Panc1 (cell line): ENCODE measurements at regions not wholly inside any gene's neighbourhood (a gene's known extent, or its start where the extent isn't known, plus 50 kb on each side); places are given as distances from the start of the nearest gene placed in this dataset.

Source experiments
- ATAC-seq: fragments of 200-7000 bp; cut with Tn5 transposase; 2 replicates; pipeline ENCODE4 v1.9.1; 2020; ENCODE audit warnings: mild to moderate bottlenecking, moderate library complexity
- BruUV-seq: library from RNA; stranded (reverse); fragments of 400-500 nt; replicated peaks from 2 replicates; lab custom pipeline; 2021; lab: Mats Ljungman, UMichigan
- CTCF ChIA-PET: fragments of 300-600 bp; sonication (Branson Sonifier 250); formaldehyde crosslinking; loops from one replicate; lab custom pipeline; 2022; ENCODE audit warnings: antibody characterized with exemption; lab: Charles Lee
- POLR2A ChIA-PET: fragments of 300-600 bp; sonication (Branson Sonifier 250); formaldehyde crosslinking; loops from one replicate; lab custom pipeline; 2022; ENCODE audit warnings: antibody characterized with exemption; lab: Charles Lee
- DNase-seq: peaks from one replicate; pipeline ENCODE4 v3.0.0-alpha.2; 2010; ENCODE audit warnings: low read depth, low spot score
- H3K27ac ChIP-seq: 2 replicates; pipeline ENCODE4 v1.5.1; 2011; ENCODE audit warnings: mild to moderate bottlenecking, low read length, inconsistent platforms
- H3K27me3 ChIP-seq: fragments of 200-500 bp; sonication (Bioruptor generic); 2 replicates; pipeline ENCODE4 v1.6.0; 2014; ENCODE audit warnings: low read length, inconsistent platforms; ENCODE audit not compliant: control insufficient read depth, insufficient read depth
- H3K36me3 ChIP-seq: fragments of 200-500 bp; sonication (Bioruptor generic); 2 replicates; pipeline ENCODE4 v1.5.1; 2014; ENCODE audit warnings: inconsistent platforms, mild to moderate bottlenecking, low read length, moderate library complexity; ENCODE audit not compliant: control insufficient read depth, insufficient read depth
- H3K4me1 ChIP-seq: 2 replicates; pipeline ENCODE4 v1.5.1; 2011; ENCODE audit warnings: inconsistent platforms, mild to moderate bottlenecking, low read length, moderate library complexity; ENCODE audit not compliant: control insufficient read depth, insufficient read depth
- H3K4me3 ChIP-seq, 2 experiments: 2 replicates each; pipeline ENCODE4 v1.5.1; 2011 to 2012; ENCODE audit warnings: low read depth in 2 of 2, low read length in 2 of 2, mild to moderate bottlenecking in 2 of 2, inconsistent platforms in 1 of 2, moderate library complexity in 1 of 2
- H3K9me3 ChIP-seq: fragments of 200-500 bp; sonication (Bioruptor generic); 2 replicates; pipeline ENCODE4 v1.5.1; 2014; ENCODE audit warnings: low read depth, mild to moderate bottlenecking, inconsistent platforms, low read length, moderate library complexity; ENCODE audit not compliant: control insufficient read depth, insufficient read depth
- POLR2AphosphoS5 ChIP-seq: IDR thresholded peaks from 2 replicates; pipeline ENCODE4 v1.6.1; 2012; ENCODE audit warnings: mild to moderate bottlenecking, low read depth, low read length, moderate library complexity
- REST ChIP-seq, 2 experiments: IDR thresholded peaks; 2 replicates each; pipeline ENCODE4 v1.6.1; 2011 to 2012; ENCODE audit warnings: low read depth in 2 of 2, control low read depth in 1 of 2, low read length in 1 of 2, mild to moderate bottlenecking in 1 of 2, moderate library complexity in 1 of 2; ENCODE audit not compliant: insufficient read depth in 1 of 2
- SIN3A ChIP-seq: IDR thresholded peaks from 2 replicates; pipeline ENCODE4 v1.6.1; 2012; ENCODE audit warnings: low read depth, mild to moderate bottlenecking, low read length, moderate library complexity, borderline replicate concordance; ENCODE audit not compliant: insufficient read depth
- TCF7L2 ChIP-seq: IDR thresholded peaks from 2 replicates; pipeline ENCODE4 v1.6.1; 2011; ENCODE audit warnings: mild to moderate bottlenecking, low read depth, low read length, inconsistent platforms
- in situ Hi-C: cut with HindIII; loops from 2 replicates; pipeline ENCODE4 v1.10.0; 2016; ENCODE audit warnings: low sequenced_read_pairs, low pct_unique_long_range_greater_than_20kb
- intact Hi-C: fragments of 100-400 bp; cut with micrococcal nuclease; formaldehyde crosslinking; loops from one replicate; pipeline ENCODE4 v1.10.0; 2022; ENCODE audit not compliant: unreplicated experiment
- TF ChIP-seq, protein P1 (sequence below): fragments of 450-650 bp; IDR thresholded peaks from 2 replicates; pipeline ENCODE4 v1.5.1; 2017; ENCODE audit warnings: mild to moderate bottlenecking

GRCh38 chr3:177832880-177833279, 635.6 kb upstream of the TBL1XR1 start:
- H3K27ac ChIP-seq, result peak overlapping the region; percentile 54; the same call in 1 of the 2 replicates
- DNase-seq (no peak), ATAC-seq (no peak)
- CTCF ChIA-PET, result no interaction called here
- in situ Hi-C loops, result no loop called here
- no peak for TF ChIP-seq SIN3A
- no peak for TF ChIP-seq TCF7L2
- no peak for TF ChIP-seq POLR2AphosphoS5
- TF ChIP-seq REST (IDR thresholded peaks at IDR 0.05; ENCODE audit: insufficient read depth in 1 of 2, low read depth in 2 of 2, low read length in 1 of 2), result no peak
- TF ChIP-seq, protein P1, sequence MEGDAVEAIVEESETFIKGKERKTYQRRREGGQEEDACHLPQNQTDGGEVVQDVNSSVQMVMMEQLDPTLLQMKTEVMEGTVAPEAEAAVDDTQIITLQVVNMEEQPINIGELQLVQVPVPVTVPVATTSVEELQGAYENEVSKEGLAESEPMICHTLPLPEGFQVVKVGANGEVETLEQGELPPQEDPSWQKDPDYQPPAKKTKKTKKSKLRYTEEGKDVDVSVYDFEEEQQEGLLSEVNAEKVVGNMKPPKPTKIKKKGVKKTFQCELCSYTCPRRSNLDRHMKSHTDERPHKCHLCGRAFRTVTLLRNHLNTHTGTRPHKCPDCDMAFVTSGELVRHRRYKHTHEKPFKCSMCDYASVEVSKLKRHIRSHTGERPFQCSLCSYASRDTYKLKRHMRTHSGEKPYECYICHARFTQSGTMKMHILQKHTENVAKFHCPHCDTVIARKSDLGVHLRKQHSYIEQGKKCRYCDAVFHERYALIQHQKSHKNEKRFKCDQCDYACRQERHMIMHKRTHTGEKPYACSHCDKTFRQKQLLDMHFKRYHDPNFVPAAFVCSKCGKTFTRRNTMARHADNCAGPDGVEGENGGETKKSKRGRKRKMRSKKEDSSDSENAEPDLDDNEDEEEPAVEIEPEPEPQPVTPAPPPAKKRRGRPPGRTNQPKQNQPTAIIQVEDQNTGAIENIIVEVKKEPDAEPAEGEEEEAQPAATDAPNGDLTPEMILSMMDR, result no peak
- no peaks in the 10 kb centered on the region for H3K9me3 ChIP-seq
- intact Hi-C loops, result no loop called here
- no peaks in the 10 kb centered on the region for H3K27me3 ChIP-seq
- POLR2A ChIA-PET, result no interaction called here
- H3K36me3 ChIP-seq, result no peaks in the 10 kb centered on the region
- no TSS peak for BruUV-seq
- H3K4me3 ChIP-seq, result no peak overlapping the region
- peaks cover 9% of the 10 kb centered on the region for H3K4me1 ChIP-seq

GRCh38 chr3:177833332-177833731, 636.0 kb upstream of the TBL1XR1 start:
- DNase-seq (no peak), ATAC-seq (no peak)
- no peaks in the 10 kb centered on the region for H3K9me3 ChIP-seq
- in situ Hi-C loops (no loop called here), intact Hi-C loops (no loop called here)
- CTCF ChIA-PET, result no interaction called here
- no peak overlapping the region for H3K4me3 ChIP-seq
- no peak for TF ChIP-seq REST (IDR thresholded peaks at IDR 0.05; ENCODE audit: insufficient read depth in 1 of 2, low read depth in 2 of 2, low read length in 1 of 2)
- no peak for TF ChIP-seq TCF7L2
- no peak for TF ChIP-seq POLR2AphosphoS5
- TF ChIP-seq, protein P1, result no peak
- BruUV-seq, result no TSS peak
- POLR2A ChIA-PET, result no interaction called here
- no peaks in the 10 kb centered on the region for H3K36me3 ChIP-seq
- H3K4me1 ChIP-seq, result peaks cover 4% of the 10 kb centered on the region; the same call in 1 of the 2 replicates
- peak overlapping the region; percentile 54; the same call in 1 of the 2 replicates for H3K27ac ChIP-seq
- H3K27me3 ChIP-seq, result no peaks in the 10 kb centered on the region
